NCI-H2029 treated with DMSO at 0.1 percent for 48 hours (cell line): ENCODE measurements at regions not wholly inside any gene's neighbourhood (a gene's known extent, or its start where the extent isn't known, plus 50 kb on each side); places are given as distances from the start of the nearest gene placed in this dataset.
A peak's percentile ranks its signal among the peaks of the same experiment; 100 is the strongest.

Experiments
- DNase-seq: peaks from one replicate; lab custom pipeline; 2025; lab: John Stamatoyannopoulos, UW

GRCh38 chr9:110058304-110058953 is 149.5 kb downstream of the C9orf152 start:
- DNase-seq: peak; percentile 60

GRCh38 chr9:110059461-110059860 is 148.5 kb downstream of the C9orf152 start:
- no peak for DNase-seq

GRCh38 chr9:110064803-110065202 is 143.2 kb downstream of the C9orf152 start:
- no peak for DNase-seq

GRCh38 chr9:110065532-110065931 is 142.4 kb downstream of the C9orf152 start:
- DNase-seq: no peak

GRCh38 chr9:110066929-110067716 is 140.8 kb downstream of the C9orf152 start:
- no peak for DNase-seq

GRCh38 chr9:110068212-110068611 is 139.7 kb downstream of the C9orf152 start:
- no peak for DNase-seq

- DNase-seq: no peak
Observed at GRCh38 chr9:110069326-110070248, 138.4 kb downstream of the C9orf152 start.

- DNase-seq: no peak
Observed at GRCh38 chr9:110072597-110073355, 135.2 kb downstream of the C9orf152 start.

- DNase-seq: no peak
Observed at GRCh38 chr9:110073356-110073905, 134.5 kb downstream of the C9orf152 start.

GRCh38 chr9:110076894-110077725 is 130.8 kb downstream of the C9orf152 start:
- no peak for DNase-seq

- no peak for DNase-seq
Observed at GRCh38 chr9:110077925-110078324, 130.0 kb downstream of the C9orf152 start.

- peak; percentile 24 for DNase-seq
Observed at GRCh38 chr9:110078604-110079003, 129.4 kb downstream of the C9orf152 start.

GRCh38 chr9:110081395-110081794 is 126.6 kb downstream of the C9orf152 start:
- DNase-seq: no peak

GRCh38 chr9:110083866-110084265 is 124.1 kb downstream of the C9orf152 start:
- DNase-seq: no peak

- no peak for DNase-seq
Observed at GRCh38 chr9:110086537-110086936, 121.4 kb downstream of the C9orf152 start.

GRCh38 chr9:110087605-110088004 is 120.4 kb downstream of the C9orf152 start:
- peak; percentile 85 for DNase-seq

GRCh38 chr9:110088099-110088498 is 119.9 kb downstream of the C9orf152 start:
- DNase-seq: peak; percentile 70

GRCh38 chr9:110089681-110090370 is 118.1 kb downstream of the C9orf152 start:
- DNase-seq: peak; percentile 96

- DNase-seq: no peak
Observed at GRCh38 chr9:110092792-110093191, 115.2 kb downstream of the C9orf152 start.

- DNase-seq: no peak
Observed at GRCh38 chr9:110093417-110093816, 114.5 kb downstream of the C9orf152 start.
